Neural crest cell (in vitro differentiated cells): ENCODE measurements at regions not wholly inside any gene's neighbourhood (a gene's known extent, or its start where the extent isn't known, plus 50 kb on each side); places are given as distances from the start of the nearest gene placed in this dataset.

Experiments
- DNase-seq: peaks from one replicate; pipeline ENCODE4 v3.0.0; 2021; ENCODE audit warnings: low read depth, mixed read lengths, low spot score
- H3K27ac Mint-ChIP-seq: one replicate; pipeline ENCODE4 v1.8.0; 2021; ENCODE audit warnings: mild to moderate bottlenecking, mixed read lengths; ENCODE audit not compliant: unreplicated experiment
- H3K27me3 Mint-ChIP-seq: 2 replicates; pipeline ENCODE4 v1.8.0; 2021; ENCODE audit warnings: low read depth, mild to moderate bottlenecking, mixed read lengths
- H3K36me3 Mint-ChIP-seq: 2 replicates; pipeline ENCODE4 v1.8.0; 2021; ENCODE audit warnings: low read depth, mild to moderate bottlenecking, mixed read lengths
- H3K4me1 Mint-ChIP-seq: 2 replicates; pipeline ENCODE4 v1.8.0; 2021; ENCODE audit warnings: mixed read lengths
- H3K4me3 Mint-ChIP-seq: one replicate; pipeline ENCODE4 v1.8.0; 2021; ENCODE audit warnings: mild to moderate bottlenecking, mixed read lengths
- H3K9me3 Mint-ChIP-seq: 2 replicates; pipeline ENCODE4 v1.8.0; 2021; ENCODE audit warnings: mixed read lengths
- TF ChIP-seq, protein P1 (sequence below): fragments of 200-600 bp; sonication (generic); conservative IDR thresholded peaks from 2 replicates; pipeline ENCODE4 v1.5.0; 2021; ENCODE audit warnings: antibody characterized with exemption, mild to moderate bottlenecking

- Mint-ChIP-seq H3K27ac (no peak overlapping the region), H3K36me3 (peaks cover 4% of the 10 kb centered on the region), H3K4me3 (no peak overlapping the region), H3K4me1 (peaks cover 13% of the 10 kb centered on the region), H3K9me3 (peaks cover 4% of the 10 kb centered on the region), H3K27me3 (no peaks in the 10 kb centered on the region)
- DNase-seq, result no peak
- TF ChIP-seq, protein P1, sequence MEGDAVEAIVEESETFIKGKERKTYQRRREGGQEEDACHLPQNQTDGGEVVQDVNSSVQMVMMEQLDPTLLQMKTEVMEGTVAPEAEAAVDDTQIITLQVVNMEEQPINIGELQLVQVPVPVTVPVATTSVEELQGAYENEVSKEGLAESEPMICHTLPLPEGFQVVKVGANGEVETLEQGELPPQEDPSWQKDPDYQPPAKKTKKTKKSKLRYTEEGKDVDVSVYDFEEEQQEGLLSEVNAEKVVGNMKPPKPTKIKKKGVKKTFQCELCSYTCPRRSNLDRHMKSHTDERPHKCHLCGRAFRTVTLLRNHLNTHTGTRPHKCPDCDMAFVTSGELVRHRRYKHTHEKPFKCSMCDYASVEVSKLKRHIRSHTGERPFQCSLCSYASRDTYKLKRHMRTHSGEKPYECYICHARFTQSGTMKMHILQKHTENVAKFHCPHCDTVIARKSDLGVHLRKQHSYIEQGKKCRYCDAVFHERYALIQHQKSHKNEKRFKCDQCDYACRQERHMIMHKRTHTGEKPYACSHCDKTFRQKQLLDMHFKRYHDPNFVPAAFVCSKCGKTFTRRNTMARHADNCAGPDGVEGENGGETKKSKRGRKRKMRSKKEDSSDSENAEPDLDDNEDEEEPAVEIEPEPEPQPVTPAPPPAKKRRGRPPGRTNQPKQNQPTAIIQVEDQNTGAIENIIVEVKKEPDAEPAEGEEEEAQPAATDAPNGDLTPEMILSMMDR, result no peak
Observed at GRCh38 chr11:70891844-70892380, 360.5 kb downstream of the SHANK2 start.

DNA sequence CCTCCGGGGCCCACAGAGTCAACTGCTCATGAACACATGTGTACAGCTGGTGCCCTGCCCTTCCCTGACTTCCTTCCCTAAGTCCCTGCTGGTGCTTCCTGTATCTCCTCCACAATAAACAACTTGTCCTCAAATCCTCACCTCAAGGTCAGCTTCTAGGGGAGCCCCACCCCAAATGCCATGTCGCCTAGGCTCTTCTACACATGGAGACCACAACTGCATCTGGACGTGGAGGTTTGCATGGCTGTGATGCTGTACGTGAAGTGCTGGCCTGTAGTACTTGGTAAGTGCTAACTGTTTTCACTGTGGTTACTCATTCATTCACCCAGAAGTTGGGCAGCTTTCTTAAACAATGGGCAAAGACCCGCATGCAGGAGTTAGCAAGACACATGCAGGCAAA is 359.5 kb downstream of the SHANK2 start:
- Mint-ChIP-seq H3K27me3 (no peaks in the 10 kb centered on the region), H3K9me3 (peaks cover 5% of the 10 kb centered on the region), H3K4me3 (no peak overlapping the region), H3K27ac (no peak overlapping the region), H3K4me1 (peaks cover 4% of the 10 kb centered on the region), H3K36me3 (peaks cover 4% of the 10 kb centered on the region)
- TF ChIP-seq, protein P1, result no peak
- DNase-seq, result no peak

DNA sequence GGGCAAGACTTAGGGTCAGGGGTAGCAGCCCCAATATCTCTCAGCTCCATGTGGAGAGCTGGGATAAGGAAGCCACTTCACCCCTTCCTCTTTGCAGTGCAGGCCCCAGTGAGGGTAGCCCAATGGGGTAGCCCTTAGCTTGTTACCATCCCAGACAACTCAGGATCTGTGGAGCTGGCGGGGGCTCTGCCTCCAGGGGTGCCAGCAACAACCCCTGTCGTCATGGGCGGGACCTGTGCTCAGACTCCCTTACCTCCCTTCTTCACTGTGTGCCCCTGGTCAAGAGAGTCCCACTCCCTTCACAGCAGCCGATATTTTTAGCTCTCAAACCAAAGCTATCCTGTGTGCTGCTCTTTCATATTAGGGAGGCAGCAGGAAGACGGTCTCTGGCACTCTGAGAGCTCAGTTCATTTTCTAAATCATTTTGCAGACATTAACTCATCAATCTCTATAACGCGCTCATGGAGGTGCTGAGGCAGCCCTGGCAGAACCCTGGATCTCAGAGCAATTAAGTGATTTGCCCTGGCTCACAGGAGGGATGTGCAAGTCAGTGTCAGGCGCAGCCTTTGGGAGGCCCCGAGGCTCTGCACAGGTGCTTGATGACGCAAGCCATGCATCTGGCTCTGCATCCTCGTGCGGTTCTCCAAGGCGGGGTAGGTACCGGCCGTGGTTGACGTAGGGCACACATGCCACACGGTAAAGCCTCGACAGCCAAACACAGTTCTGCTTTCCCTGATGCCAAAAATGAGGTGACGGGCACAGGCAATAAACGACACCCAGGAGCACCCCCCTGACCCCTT is 357.6 kb downstream of the SHANK2 start:
- Mint-ChIP-seq H3K9me3 (peaks cover 3% of the 10 kb centered on the region), H3K27ac (no peak overlapping the region), H3K4me3 (no peak overlapping the region), H3K4me1 (no peaks in the 10 kb centered on the region), H3K36me3 (peaks cover 3% of the 10 kb centered on the region), H3K27me3 (no peaks in the 10 kb centered on the region)
- TF ChIP-seq, protein P1, result no peak
- no peak for DNase-seq

GRCh38 chr11:70895366-70895670 is 357.1 kb downstream of the SHANK2 start:
- Mint-ChIP-seq H3K27ac (no peak overlapping the region), H3K4me1 (no peaks in the 10 kb centered on the region), H3K27me3 (no peaks in the 10 kb centered on the region), H3K36me3 (peaks cover 3% of the 10 kb centered on the region), H3K9me3 (peaks cover 3% of the 10 kb centered on the region), H3K4me3 (no peak overlapping the region)
- no peak for DNase-seq
- TF ChIP-seq, protein P1, result no peak

- Mint-ChIP-seq H3K27ac (no peak overlapping the region), H3K9me3 (peaks cover 3% of the 10 kb centered on the region), H3K36me3 (peaks cover 3% of the 10 kb centered on the region), H3K27me3 (no peaks in the 10 kb centered on the region), H3K4me1 (peaks cover 10% of the 10 kb centered on the region), H3K4me3 (no peak overlapping the region)
- no peak for DNase-seq
- TF ChIP-seq, protein P1, result no peak
Observed at GRCh38 chr11:70897429-70897828, 354.9 kb downstream of the SHANK2 start.
